CD4-positive, alpha-beta T cell treated with Interleukin-21 for 1 hour (primary cell): ENCODE measurements at regions not wholly inside any gene's neighbourhood (a gene's known extent, or its start where the extent isn't known, plus 50 kb on each side); places are given as distances from the start of the nearest gene placed in this dataset.
"Not testable (repeated sequence)": the region's sequence is repeated elsewhere in the genome, so short reads cannot be mapped to it uniquely, and the experiment has no call there.

Experiments used
- DNase-seq: peaks from one replicate; pipeline ENCODE4 v3.0.0-alpha.2; 2020

GRCh38 chr11:92168936-92169335, 55.7 kb upstream of the FAT3 start:
- DNase-seq: no peak

DNA sequence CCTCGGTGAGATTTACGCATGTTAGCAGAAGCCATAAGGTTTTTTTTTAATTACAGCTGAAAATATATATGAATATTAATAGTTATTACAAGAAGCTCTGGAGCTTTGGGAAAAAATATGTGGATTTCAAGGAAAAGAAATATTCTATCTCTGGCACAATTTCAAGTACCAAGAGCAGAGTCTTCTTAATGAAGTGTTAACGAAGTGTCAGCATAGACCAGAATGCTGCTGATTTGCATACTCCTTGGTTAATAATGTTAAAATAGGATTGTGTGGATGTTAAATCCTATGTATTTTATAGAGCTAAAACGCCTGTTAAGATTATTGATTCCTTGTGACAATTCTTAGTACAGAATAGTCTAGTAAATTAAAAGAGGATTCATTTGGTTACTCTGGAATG, 57.0 kb upstream of the FAT3 start:
- DNase-seq: no peak

- no peak for DNase-seq
These were observed 58.3 kb upstream of the FAT3 start for GRCh38 chr11:92166335-92166734.

DNA sequence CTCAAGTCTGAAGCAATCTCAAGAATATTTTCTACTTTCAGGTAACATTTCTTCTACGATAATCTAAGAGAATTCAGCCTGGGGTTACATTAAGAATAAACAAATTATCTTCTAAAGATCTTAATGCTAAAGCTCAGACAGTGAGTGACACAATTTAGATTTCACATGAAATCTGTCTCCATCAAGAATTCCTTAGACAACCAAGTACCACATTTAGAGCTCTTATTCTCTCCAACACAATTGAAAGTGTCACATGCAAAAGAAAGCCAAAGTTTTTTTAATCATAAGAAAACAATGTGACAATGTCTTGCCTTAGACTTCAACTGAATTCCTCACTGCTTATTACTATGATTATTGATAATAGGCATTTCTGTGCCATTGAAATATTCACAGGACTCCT, 60.7 kb upstream of the FAT3 start:
- no peak for DNase-seq

- no peak for DNase-seq
These were observed 61.8 kb upstream of the FAT3 start for GRCh38 chr11:92162776-92163175.

- DNase-seq: no peak
These were observed 64.7 kb upstream of the FAT3 start for GRCh38 chr11:92159931-92160330.

DNA sequence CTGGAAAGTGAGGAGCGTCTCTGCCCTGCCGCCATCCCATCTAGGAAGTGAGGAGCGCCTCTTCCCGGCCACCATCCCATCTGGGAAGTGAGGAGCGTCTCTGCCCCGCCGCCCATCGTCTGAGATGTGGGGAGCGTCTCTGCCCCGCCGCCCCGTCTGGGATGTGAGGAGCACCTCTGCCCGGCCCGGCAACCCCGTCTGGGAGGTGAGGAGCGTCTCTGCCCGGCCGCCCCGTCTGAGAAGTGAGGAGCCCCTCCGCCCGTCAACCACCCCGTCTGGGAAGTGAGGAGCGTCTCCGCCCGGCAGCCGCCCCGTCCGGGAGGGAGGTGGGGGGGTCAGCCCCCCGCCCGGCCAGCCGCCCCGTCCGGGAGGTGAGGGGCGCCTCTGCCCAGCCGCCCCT, 67.2 kb upstream of the FAT3 start:
- DNase-seq: not testable (repeated sequence)

DNA sequence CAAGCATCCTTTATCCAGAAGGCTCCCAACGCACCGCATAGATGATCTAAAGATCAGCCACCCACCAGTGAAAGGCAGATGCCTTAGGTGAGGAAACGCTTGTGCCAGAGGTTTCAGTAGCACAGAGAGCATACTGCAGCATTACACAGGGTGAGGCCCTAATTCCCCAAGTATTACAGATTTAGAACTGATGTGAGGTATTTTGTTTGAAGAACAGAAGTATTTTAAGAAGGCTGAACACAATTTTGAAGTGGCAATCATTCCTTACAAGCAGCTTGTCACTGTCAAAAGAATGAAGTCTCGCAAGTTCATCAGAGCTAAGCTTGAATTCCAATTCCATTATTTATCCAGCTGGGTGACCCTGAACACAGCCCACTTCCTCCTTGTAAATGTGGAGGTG, 70.0 kb upstream of the FAT3 start:
- DNase-seq: no peak

DNA sequence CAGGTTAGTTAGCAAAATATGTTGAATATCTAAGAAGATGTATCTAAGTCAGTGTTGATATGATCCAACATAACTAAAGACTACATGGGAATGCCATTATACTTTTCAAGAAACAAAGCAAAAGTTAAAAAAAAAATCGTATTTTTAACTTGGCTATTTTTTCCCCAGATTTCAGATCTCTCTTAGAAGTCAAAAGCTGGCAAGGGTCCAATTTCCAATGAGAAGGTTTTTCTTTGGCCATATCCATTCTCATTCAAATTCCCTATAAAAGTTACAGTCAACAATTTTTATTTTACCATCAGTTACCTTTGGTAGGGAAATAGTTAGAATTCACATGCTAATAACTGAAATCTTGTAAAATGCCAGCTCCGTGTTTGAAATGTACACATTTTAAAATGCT, 70.5 kb upstream of the FAT3 start:
- no peak for DNase-seq

- DNase-seq: no peak
These were observed 71.1 kb upstream of the FAT3 start for GRCh38 chr11:92153542-92153941.

- no peak for DNase-seq
These were observed 72.4 kb upstream of the FAT3 start for GRCh38 chr11:92152245-92152644.

GRCh38 chr11:92149996-92150395, 74.6 kb upstream of the FAT3 start:
- no peak for DNase-seq

- no peak for DNase-seq
These were observed 82.9 kb upstream of the FAT3 start for GRCh38 chr11:92141725-92142124.

DNA sequence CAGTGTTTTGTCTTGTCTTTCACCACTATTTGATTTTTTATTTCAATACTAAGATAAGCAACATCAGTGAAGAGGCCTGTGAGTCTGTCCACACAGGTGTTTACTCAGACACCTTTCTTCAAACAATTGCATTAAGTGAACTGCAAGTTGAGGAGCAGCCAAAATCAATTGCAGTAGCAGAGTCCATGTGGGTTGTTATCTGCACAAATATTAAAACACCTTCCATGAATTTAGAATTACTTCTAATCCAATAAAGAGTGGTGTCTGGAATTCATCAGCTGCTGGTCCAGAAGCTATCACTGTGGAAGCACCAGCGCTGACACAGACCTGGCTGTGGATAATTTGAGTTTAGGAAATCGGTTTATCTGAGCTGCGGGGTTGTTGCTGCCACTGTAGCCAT, 83.5 kb upstream of the FAT3 start:
- no peak for DNase-seq

DNA sequence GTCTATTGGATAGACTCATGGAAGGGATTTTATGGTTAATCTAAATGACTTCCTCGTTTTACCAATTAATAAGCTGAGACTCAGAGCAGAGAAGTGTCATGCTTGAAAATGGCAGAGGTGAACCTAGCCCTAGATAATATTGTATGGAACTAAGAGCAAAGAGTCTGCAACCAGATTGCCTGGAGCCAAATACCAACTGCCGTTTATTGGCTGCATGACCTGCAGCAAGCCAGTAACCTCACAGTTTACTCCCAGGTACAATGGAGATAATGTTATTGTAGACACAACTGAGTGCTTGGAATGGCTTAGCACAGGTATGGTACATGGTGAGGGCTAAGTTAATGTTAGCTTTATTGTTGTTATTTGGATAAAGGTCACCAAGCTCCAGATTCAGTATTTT, 84.6 kb upstream of the FAT3 start:
- DNase-seq: no peak

- no peak for DNase-seq
These were observed 86.3 kb upstream of the FAT3 start for GRCh38 chr11:92138296-92138695.

- no peak for DNase-seq
These were observed 86.9 kb upstream of the FAT3 start for GRCh38 chr11:92137747-92138146.

- no peak for DNase-seq
These were observed 87.8 kb upstream of the FAT3 start for GRCh38 chr11:92136797-92137196.

GRCh38 chr11:92131289-92131865, 93.2 kb upstream of the FAT3 start:
- no peak for DNase-seq

DNA sequence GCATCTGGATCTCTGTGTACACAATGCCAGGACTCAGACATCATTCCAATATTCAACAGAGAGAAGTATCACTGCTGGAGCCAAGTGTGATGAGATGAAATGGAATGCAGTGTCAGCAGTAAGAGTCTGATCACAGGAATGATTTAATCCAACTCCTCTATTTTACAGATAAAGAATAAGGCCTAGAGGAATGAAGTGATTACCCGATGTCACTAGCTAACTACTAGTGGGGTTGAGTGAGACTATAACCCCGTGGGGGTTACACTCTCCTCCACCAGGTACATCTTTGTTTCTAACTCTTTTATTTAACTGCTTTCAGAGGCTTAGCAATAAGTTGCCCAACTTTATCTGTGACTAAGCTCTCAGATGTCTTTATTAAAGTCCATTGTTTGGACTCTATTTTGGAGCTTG, 94.2 kb upstream of the FAT3 start:
- no peak for DNase-seq

DNA sequence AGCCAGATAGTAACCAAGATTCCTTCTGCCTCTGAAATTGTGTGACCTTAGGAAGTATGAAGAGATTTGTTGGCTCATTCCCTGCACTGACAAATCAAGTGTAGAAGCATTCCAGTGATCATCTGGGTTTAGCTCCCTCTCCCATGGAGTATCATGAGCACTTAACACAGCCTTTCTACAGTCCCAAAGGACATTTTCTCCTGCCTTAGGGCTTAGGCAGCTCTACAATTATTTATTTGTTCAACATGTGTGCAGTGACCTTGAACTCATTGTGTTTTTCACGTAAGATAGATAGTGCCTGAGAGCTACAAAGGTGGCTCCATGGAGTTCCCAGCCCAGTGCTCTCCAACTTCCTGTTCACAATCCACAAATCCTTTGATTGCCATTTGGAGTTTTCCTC, 94.8 kb upstream of the FAT3 start:
- DNase-seq: no peak

DNA sequence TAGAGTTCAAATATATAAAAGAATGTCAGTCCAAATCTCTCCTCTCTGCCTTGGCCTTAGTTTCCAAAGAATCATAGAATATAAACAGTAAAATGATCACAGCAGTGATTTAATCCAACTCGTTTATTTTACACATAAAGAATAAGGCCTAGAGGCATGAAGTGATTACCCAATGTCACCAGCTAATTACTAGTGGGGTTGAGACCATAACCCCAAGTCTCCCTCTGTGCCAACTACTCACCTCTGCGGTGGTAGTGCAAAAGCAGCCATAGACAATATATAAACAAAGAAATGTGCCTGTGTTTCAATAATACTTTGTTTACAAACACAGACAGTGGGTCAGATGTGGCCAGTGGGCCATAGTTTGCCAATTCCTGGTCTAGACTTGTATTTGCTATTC, 96.6 kb upstream of the FAT3 start:
- DNase-seq: no peak

GRCh38 chr11:92125321-92125720, 99.3 kb upstream of the FAT3 start:
- DNase-seq: no peak

GRCh38 chr11:92123540-92123939, 101.1 kb upstream of the FAT3 start:
- DNase-seq: no peak

GRCh38 chr11:92122561-92122960, 102.1 kb upstream of the FAT3 start:
- no peak for DNase-seq

- DNase-seq: no peak
These were observed 113.3 kb upstream of the FAT3 start for GRCh38 chr11:92111287-92111686.
